ENCODE measurements at regions not wholly inside any gene's neighbourhood (a gene's known extent, or its start where the extent isn't known, plus 50 kb on each side); places are given as distances from the start of the nearest gene placed in this dataset.

DNA sequence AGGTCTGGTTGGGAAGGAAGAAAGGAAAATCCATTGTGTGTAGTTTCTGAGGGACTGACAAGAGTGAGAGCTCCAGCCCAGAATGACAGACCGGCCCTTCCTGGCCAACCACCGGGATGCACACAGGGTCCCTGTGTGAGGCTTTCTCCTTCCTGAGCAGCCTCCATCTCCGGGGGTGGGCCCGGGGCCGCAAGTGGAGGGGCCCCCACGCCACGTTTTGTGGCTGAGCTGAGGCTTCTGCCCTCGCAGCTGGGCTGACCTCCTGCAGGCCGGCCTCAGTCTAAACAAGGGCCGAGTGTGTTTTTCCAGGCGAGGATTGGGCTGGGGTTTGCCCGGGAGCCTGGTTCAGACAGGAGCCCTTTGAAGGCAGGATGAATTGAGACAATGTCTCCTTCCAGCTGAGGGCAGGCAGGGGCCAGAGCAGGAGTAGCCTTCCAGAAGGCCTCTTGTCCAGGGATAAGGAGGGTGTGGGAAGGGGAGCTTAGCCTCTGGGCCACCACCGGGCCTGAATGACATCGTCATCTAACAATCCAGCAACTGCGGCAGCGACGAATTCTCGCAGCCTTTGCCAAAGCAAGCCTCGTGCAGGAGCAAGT, 96.5 kb upstream of the NCOR2 start:
- no peak for DNase-seq (ENCODE audit: low spot score)
- peaks cover 15% of the 10 kb centered on the region for H3K9me3 Mint-ChIP-seq
- H3K4me1 Mint-ChIP-seq (ENCODE audit: low read depth), result no peaks in the 10 kb centered on the region
- no peaks in the 10 kb centered on the region for H3K36me3 Mint-ChIP-seq (ENCODE audit: low read depth)
- no peak overlapping the region for H3K27ac Mint-ChIP-seq
- no peak overlapping the region for H3K4me3 Mint-ChIP-seq
- H3K27me3 Mint-ChIP-seq (ENCODE audit: low read depth), result no peaks in the 10 kb centered on the region

DNA sequence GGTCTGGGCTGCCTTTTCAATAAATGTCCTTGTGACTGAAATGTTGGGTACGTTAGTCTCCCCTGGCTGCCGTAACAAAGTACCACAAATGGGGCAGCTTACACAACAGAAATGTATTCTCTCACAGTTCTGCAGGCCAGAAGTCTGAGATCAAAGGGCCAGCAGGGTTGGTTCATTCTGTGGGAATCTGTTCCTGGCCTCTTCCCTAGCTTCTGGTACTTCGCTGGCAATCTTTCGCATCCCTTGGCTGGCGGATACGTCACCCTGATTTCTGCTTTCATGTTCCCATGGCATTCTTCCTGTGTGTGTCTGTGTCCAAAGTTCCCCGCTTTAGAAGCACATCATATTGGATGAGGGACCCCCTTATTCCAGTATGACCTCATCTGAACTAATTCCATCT, 95.8 kb upstream of the NCOR2 start:
- peaks cover 15% of the 10 kb centered on the region for H3K9me3 Mint-ChIP-seq
- no peaks in the 10 kb centered on the region for H3K36me3 Mint-ChIP-seq (ENCODE audit: low read depth)
- no peaks in the 10 kb centered on the region for H3K27me3 Mint-ChIP-seq (ENCODE audit: low read depth)
- DNase-seq (ENCODE audit: low spot score), result no peak
- no peak overlapping the region for H3K4me3 Mint-ChIP-seq
- H3K4me1 Mint-ChIP-seq (ENCODE audit: low read depth), result no peaks in the 10 kb centered on the region
- no peak overlapping the region for H3K27ac Mint-ChIP-seq

GRCh38 chr12:124661341-124661740, 93.9 kb upstream of the NCOR2 start:
- Mint-ChIP-seq H3K4me1 (ENCODE audit: low read depth) (no peaks in the 10 kb centered on the region), H3K27ac (no peak overlapping the region), H3K27me3 (ENCODE audit: low read depth) (peaks cover 6% of the 10 kb centered on the region), H3K36me3 (ENCODE audit: low read depth) (no peaks in the 10 kb centered on the region), H3K9me3 (peaks cover 12% of the 10 kb centered on the region), H3K4me3 (no peak overlapping the region)
- DNase-seq (ENCODE audit: low spot score), result no peak

DNA sequence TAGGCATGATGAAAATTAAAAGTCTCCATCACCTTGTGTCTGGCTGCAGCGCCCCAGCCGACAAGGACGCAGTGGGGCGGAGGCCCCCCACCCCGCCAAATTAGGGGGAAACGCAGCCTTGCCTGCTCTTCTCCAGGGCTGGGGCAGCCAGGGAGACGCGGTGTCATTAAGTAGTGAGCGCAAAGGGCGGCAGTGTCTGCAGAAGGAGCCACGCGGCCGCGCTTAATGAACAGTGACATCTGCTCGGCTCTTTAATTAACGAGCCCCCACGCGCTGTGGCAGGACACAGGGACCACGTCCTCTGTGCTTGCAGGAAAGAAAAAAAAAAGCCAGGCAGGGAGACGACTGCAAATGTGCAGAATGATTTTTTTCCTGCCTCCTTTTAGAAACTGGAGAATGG, 93.4 kb upstream of the NCOR2 start:
- Mint-ChIP-seq H3K27me3 (ENCODE audit: low read depth) (peaks cover 9% of the 10 kb centered on the region), H3K4me3 (no peak overlapping the region), H3K4me1 (ENCODE audit: low read depth) (no peaks in the 10 kb centered on the region), H3K9me3 (peaks cover 8% of the 10 kb centered on the region), H3K36me3 (ENCODE audit: low read depth) (no peaks in the 10 kb centered on the region), H3K27ac (no peak overlapping the region)
- no peak for DNase-seq (ENCODE audit: low spot score)

DNA sequence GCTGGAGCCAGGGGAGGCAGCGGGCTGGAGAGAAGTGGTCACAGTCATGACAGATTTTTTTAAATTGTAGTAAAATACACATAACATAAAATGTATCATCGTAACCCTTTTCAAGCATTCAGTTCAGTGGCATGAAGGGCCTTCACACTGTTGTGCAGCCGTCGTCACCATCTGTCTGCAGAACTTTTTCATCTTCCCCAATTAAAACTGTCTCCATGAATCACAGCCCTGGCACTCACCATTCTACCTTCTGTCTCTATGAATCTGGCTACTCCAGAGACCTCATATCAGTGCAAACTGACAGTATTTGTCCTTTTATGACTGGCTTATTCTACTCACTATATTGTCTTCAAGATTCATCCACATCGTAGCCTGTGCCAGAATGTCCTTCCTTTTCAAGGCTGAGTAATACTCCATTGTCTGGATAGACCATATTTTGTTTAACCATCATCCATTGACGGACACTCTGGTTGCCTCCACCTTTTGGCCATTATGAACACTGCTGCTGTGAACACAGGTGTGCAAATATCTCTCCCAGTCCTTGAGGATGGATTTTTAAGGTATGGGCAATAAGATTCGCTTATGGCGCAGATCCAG, 91.5 kb upstream of the NCOR2 start:
- Mint-ChIP-seq H3K4me3 (no peak overlapping the region), H3K9me3 (no peaks in the 10 kb centered on the region), H3K27me3 (ENCODE audit: low read depth) (peaks cover 9% of the 10 kb centered on the region), H3K36me3 (ENCODE audit: low read depth) (no peaks in the 10 kb centered on the region), H3K4me1 (ENCODE audit: low read depth) (no peaks in the 10 kb centered on the region), H3K27ac (no peak overlapping the region)
- no peak for DNase-seq (ENCODE audit: low spot score)

DNA sequence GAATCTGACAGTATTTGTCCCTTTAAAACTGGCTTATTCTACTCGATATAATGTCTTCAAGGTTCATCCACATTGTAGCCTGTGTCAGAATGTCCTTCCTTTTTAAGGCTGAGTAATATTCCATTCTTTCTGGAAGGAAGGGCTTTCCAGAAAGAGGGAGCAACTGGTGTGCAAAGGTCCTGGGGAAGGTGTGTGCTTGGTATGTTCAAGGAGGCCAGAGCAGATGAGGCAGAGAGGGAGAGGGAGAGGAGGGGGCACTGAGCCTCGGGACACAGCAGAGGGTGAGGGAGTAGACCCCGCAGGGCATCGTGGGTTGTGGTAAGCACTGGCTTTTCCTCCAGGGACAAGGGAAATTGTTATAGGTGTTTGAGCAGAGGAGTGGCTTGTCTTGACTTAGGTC, 90.9 kb upstream of the NCOR2 start:
- Mint-ChIP-seq H3K4me1 (ENCODE audit: low read depth) (no peaks in the 10 kb centered on the region), H3K9me3 (no peaks in the 10 kb centered on the region), H3K4me3 (no peak overlapping the region), H3K27ac (no peak overlapping the region), H3K27me3 (ENCODE audit: low read depth) (peaks cover 9% of the 10 kb centered on the region), H3K36me3 (ENCODE audit: low read depth) (no peaks in the 10 kb centered on the region)
- DNase-seq (ENCODE audit: low spot score), result no peak

DNA sequence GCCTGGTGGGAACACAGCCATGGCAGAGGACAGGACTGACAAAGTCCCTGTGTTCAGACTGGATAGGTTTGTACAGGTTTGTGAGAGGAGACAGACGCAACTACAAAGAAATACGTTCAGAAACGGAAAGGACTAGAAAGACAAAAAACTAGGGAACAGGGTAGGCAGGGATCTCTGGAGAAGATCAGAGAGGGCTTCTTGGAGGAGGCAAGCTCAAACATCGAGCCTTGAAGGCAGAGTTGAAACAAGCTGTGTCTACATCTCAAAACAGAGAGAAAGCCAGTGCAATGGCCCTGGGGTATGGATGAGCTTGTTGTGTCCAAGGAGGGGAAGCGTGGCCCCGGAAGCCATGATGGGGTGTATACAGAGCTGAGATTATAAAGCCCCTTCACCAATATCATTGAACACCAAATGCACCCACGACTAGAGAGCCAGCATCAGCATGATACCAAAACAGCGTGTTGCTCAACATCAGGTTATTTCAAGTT, 89.6 kb upstream of the NCOR2 start:
- H3K4me1 Mint-ChIP-seq (ENCODE audit: low read depth), result no peaks in the 10 kb centered on the region
- H3K4me3 Mint-ChIP-seq, result no peak overlapping the region
- no peaks in the 10 kb centered on the region for H3K36me3 Mint-ChIP-seq (ENCODE audit: low read depth)
- H3K27ac Mint-ChIP-seq, result no peak overlapping the region
- peaks cover 9% of the 10 kb centered on the region for H3K27me3 Mint-ChIP-seq (ENCODE audit: low read depth)
- no peak for DNase-seq (ENCODE audit: low spot score)
- no peaks in the 10 kb centered on the region for H3K9me3 Mint-ChIP-seq

DNA sequence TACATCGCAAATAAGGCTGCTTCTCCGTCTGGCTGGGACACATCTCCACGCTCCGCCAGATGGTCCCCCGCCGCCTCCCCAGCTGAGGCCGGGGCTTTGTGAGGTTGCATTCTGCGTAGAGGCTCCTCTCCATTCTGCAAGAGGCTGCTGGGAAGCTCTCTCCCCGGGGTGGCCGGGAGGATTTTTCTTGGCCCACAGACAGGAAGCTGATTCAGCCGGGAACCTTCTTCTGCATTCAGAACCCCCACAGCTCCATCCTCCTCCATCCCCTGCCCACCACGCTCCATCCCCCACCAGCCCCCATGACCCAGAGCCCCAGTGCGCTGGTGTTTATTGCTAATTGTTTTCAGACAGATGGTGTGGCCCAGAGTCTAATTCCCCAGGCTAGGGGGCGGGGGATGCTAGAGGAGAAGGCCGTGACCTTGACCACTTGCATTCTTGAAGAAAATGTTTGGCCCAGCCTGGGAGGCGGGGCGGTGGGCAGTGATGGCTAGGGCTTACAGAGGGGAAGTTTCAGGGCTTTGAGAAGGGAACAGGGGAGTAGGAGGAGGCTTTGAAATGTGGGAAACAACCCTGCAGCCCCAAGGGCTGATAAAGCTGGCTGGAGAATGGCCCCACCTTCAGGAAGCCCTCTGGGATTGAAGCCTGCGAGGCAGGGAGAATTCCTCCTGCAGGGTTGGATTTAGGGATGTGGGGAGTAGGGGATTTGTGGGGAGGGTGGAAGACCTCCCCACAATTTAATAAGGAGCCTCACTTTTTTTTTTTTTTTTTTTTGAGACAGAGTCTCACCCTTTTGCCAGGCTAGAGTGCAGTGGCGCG, 88.5 kb upstream of the NCOR2 start:
- peaks cover 9% of the 10 kb centered on the region for H3K27me3 Mint-ChIP-seq (ENCODE audit: low read depth)
- H3K27ac Mint-ChIP-seq, result no peak overlapping the region
- no peaks in the 10 kb centered on the region for H3K9me3 Mint-ChIP-seq
- no peaks in the 10 kb centered on the region for H3K36me3 Mint-ChIP-seq (ENCODE audit: low read depth)
- H3K4me3 Mint-ChIP-seq, result no peak overlapping the region
- no peak for DNase-seq (ENCODE audit: low spot score)
- no peaks in the 10 kb centered on the region for H3K4me1 Mint-ChIP-seq (ENCODE audit: low read depth)

- H3K27ac Mint-ChIP-seq, result no peak overlapping the region
- no peak for DNase-seq (ENCODE audit: low spot score)
- no peaks in the 10 kb centered on the region for H3K4me1 Mint-ChIP-seq (ENCODE audit: low read depth)
Measured at GRCh38 chr12:124655048-124655697, 87.8 kb upstream of the NCOR2 start.

GRCh38 chr12:124654666-124655047, 87.2 kb upstream of the NCOR2 start:
- no peak overlapping the region for H3K4me3 Mint-ChIP-seq
- no peaks in the 10 kb centered on the region for H3K4me1 Mint-ChIP-seq (ENCODE audit: low read depth)
- DNase-seq (ENCODE audit: low spot score), result no peak
- no peak overlapping the region for H3K27ac Mint-ChIP-seq
- H3K36me3 Mint-ChIP-seq (ENCODE audit: low read depth), result no peaks in the 10 kb centered on the region
- peaks cover 9% of the 10 kb centered on the region for H3K27me3 Mint-ChIP-seq (ENCODE audit: low read depth)
- no peaks in the 10 kb centered on the region for H3K9me3 Mint-ChIP-seq

More at GRCh38 chr12:124655048-124655697, 87.8 kb upstream of the NCOR2 start:
- H3K27me3 Mint-ChIP-seq (ENCODE audit: low read depth), result peaks cover 9% of the 10 kb centered on the region
- no peaks in the 10 kb centered on the region for H3K36me3 Mint-ChIP-seq (ENCODE audit: low read depth)
- no peaks in the 10 kb centered on the region for H3K9me3 Mint-ChIP-seq
- no peak overlapping the region for H3K4me3 Mint-ChIP-seq

DNA sequence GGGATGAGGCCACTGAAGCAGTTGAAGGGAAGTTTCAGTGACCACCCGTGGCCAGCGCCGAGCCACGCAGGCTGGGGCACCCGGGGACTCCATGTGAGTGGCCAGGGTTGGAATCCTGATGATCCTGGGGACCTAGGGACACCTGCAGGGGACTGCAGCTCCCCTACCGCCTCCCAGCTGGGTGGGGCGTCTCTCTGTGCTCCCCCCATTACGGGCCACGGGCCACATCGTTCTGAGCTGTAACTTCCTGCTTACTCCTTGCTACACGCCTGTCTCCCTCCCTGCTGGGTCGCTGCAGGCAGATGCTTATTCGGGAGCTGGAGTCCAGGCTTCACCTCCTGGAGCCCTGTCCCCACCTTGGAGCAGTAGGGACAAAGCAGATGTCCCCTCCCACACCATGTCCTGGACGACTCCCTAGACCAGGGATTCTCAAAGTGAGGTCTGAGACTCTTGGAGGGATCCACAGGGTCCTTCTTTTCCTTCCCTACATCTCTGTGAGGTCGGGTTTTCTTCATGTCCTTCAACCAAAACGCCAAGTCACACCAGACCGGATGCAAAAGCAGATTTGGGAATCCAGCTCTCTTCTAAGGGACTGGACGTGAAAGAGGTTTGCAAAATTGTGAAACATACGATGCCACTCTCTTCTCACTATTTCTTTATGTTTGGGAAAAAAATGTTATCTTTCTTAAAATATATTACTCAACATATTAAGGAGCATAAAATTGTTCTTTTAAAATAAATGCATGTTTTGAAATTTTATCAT, 85.9 kb upstream of the NCOR2 start:
- no peak overlapping the region for H3K27ac Mint-ChIP-seq
- peaks cover 9% of the 10 kb centered on the region for H3K27me3 Mint-ChIP-seq (ENCODE audit: low read depth)
- no peak overlapping the region for H3K4me3 Mint-ChIP-seq

GRCh38 chr12:124652661-124653060, 85.2 kb upstream of the NCOR2 start:
- H3K4me3 Mint-ChIP-seq, result no peak overlapping the region
- no peaks in the 10 kb centered on the region for H3K36me3 Mint-ChIP-seq (ENCODE audit: low read depth)
- H3K4me1 Mint-ChIP-seq (ENCODE audit: low read depth), result no peaks in the 10 kb centered on the region

More for the DNA sequence above, 85.9 kb upstream of the NCOR2 start:
- Mint-ChIP-seq H3K9me3 (peaks cover 8% of the 10 kb centered on the region), H3K4me1 (ENCODE audit: low read depth) (no peaks in the 10 kb centered on the region), H3K36me3 (ENCODE audit: low read depth) (no peaks in the 10 kb centered on the region)
- no peak for DNase-seq (ENCODE audit: low spot score)

GRCh38 chr12:124651516-124652273, 84.3 kb upstream of the NCOR2 start:
- Mint-ChIP-seq H3K27ac (no peak overlapping the region), H3K27me3 (ENCODE audit: low read depth) (peaks cover 5% of the 10 kb centered on the region), H3K4me1 (ENCODE audit: low read depth) (peaks cover under 1% of the 10 kb centered on the region), H3K36me3 (ENCODE audit: low read depth) (no peaks in the 10 kb centered on the region), H3K9me3 (peaks cover 15% of the 10 kb centered on the region), H3K4me3 (no peak overlapping the region)
- no peak for DNase-seq (ENCODE audit: low spot score)

More at GRCh38 chr12:124652661-124653060, 85.2 kb upstream of the NCOR2 start:
- H3K9me3 Mint-ChIP-seq, result peaks cover 14% of the 10 kb centered on the region
- no peak for DNase-seq (ENCODE audit: low spot score)
- peaks cover 7% of the 10 kb centered on the region for H3K27me3 Mint-ChIP-seq (ENCODE audit: low read depth)
- no peak overlapping the region for H3K27ac Mint-ChIP-seq

Measured in T-helper 2 cell treated with Interferon-gamma antibody and Interleukin-4, amounts not matched to agents 5 μg/mL and 100 μg/mL, for 36 hours (primary cell).